NCI-H2196 (cell line): ENCODE measurements at regions not wholly inside any gene's neighbourhood (a gene's known extent, or its start where the extent isn't known, plus 50 kb on each side); places are given as distances from the start of the nearest gene placed in this dataset.

ENCODE experiments used
- DNase-seq: peaks from one replicate; lab custom pipeline; 2025; ENCODE audit not compliant: unreplicated experiment; lab: John Stamatoyannopoulos, UW

GRCh38 chr4:101596781-101597552 is 193.6 kb upstream of the BANK1 start:
- DNase-seq, result no peak

GRCh38 chr4:101594588-101594987 is 195.9 kb upstream of the BANK1 start:
- no peak for DNase-seq

DNA sequence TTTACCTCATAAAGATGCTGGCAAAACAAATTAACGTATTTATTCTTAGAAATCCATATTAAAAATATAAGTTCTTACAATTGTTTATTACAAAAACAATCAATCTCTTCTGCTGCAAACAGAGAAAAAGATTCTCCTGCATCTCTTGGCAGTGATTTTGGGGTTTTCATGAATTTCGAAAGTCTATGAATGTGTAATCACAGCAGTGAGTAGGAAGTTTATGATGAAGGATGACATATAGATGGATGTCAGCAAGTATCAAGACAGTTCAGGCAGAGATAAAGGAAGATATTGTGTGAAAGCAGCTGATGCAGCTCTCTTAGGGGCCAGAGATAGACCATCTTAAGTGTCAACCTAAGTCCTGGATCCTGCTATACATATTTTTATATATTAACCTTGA is 196.9 kb upstream of the BANK1 start:
- DNase-seq, result no peak

DNA sequence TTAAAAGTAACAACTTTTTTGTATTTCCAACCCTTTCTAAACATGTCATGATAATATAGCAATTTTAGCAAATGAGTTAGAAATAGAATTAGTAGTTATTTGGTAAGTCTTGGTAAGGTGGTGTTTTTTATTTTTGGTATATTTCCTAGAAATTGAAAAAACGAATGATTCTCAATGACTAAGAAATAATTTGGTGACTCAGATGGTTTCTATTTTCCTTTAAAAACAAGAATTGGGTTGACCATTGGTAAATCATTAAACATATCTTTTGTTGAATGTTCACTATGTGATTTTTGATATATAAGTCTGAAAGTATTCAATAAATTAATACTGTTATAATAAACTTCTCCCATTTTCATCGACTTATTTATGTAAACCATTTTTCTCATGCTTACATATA is 206.2 kb upstream of the BANK1 start:
- DNase-seq, result no peak

DNA sequence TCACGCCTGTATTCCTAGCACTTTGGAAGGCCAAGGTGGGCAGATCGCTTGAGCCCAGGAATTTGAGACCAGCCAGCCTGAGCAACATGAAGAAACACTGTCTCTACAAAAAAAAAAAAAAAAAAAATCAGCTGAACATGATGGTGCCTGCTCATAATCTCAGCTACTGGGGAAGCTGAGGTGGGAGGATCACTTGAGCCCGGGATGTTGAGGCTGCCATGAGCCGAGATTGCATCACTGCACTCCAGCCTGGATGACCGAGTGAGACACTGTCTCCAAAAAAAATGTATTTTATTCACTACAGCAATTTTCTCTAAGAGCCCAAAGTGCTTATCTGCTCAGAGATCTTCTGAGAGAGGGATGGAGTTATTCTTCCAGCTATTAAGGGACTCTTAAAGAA is 215.8 kb upstream of the PPP3CA start:
- DNase-seq, result no peak

DNA sequence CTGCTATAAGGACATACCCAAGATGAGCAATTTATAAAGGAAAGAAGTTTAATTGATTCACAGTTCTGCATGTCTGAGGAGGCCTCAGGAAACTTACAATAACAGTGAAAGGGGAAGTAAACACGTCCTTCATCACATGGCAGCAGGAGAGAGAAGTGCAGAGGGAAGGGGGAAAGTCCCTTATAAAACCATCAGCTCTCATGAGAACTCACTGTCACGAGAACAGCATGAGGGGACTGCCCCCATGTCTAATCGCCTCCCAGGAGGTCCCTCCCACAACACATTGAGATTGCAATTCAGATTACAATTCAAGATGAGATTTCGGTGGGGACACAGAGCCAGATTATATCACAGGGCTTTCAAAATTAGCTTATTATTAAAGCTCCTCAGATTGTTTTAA is 209.5 kb upstream of the PPP3CA start:
- no peak for DNase-seq

DNA sequence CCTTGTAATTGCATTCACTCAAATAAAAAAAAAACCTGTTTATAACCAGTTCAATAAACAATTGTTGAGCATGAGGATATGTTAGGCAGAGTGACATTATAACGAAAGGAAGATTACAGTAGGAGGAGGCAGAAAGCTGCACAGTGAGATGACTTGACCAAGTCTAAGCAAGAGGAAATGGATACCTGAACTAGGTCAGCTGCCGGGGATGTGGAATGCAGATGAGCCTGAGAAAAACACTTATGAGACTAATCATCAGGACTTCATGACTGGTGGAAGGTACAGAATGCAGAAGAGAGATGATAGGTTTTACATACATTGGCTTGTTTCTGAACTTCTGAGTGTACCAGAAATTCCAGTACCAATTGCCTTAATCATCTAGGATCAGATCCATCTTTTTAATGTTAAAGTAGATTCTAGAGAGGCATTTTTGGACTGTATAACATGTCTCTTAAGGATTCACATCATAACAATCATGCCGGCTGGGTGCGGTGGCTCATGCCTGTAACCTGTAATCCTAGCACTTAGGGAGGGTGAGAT is 208.1 kb upstream of the PPP3CA start:
- DNase-seq, result no peak

- DNase-seq, result no peak
Measured at GRCh38 chr4:101540336-101540735, 193.0 kb upstream of the PPP3CA start.

- no peak for DNase-seq
Measured at GRCh38 chr4:101528526-101528925, 181.2 kb upstream of the PPP3CA start.

DNA sequence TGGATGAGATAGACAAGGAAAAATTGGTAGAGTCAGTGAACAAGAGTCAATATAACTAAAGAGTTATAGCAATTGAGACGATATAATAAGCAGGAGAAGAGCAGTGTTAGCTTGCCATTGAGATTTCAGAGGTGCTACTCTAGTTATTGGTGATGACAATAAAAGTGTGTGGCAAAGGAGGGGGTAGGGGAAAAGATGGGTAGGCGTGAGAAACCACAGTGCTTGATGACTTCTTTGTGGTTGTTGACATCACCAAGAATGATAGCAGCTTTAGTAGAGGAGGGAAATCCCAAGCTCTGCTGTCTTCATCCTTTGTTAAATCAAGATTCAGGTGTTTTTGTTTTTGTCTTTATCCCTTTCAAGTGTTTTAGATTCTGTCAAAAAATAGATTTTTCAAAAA is 179.9 kb upstream of the PPP3CA start:
- DNase-seq, result no peak

GRCh38 chr4:101515566-101515965 is 168.2 kb upstream of the PPP3CA start:
- DNase-seq, result no peak

DNA sequence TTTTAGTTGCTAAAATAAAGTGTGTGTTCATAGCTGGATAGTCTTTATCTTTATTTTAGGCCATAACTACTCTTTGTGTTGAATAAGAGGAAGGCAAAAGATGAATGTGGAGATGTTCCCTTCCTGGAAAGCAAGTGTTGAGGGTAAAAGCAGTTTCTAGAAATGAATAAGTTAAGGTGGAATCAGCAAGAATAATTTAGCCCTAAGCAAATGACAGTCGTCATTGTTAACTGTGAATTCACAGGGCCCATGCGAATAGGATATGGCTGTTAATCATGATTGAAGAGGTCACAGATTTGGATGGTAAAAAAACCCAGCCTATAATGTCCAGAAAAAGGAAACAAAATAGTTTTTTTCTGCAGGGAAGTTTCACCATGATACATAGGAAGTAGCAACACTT is 167.8 kb upstream of the PPP3CA start:
- no peak for DNase-seq

GRCh38 chr4:101512416-101512815 is 165.1 kb upstream of the PPP3CA start:
- no peak for DNase-seq

- no peak for DNase-seq
Measured at GRCh38 chr4:101501421-101501820, 154.1 kb upstream of the PPP3CA start.

GRCh38 chr4:101500742-101501141 is 153.4 kb upstream of the PPP3CA start:
- DNase-seq, result no peak

DNA sequence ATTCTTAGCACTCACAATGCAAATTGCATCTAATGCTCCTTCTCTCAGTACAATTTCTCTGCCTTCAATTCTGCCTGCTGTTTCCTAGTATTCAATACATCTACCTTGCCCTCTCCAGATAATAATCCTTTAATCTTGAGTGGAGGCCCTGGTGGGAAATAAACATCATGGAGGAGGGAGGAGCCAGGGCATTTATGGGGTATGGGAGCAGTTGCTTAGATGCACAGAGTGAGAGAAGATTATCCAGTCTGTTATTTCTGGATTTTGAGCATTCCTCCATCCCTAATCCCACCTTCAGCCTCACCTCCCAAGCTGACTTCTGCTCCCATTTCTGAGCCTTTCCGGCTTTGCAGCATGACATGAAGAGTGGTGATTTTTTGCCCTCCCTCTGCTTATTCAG is 127.9 kb upstream of the PPP3CA start:
- DNase-seq, result no peak

DNA sequence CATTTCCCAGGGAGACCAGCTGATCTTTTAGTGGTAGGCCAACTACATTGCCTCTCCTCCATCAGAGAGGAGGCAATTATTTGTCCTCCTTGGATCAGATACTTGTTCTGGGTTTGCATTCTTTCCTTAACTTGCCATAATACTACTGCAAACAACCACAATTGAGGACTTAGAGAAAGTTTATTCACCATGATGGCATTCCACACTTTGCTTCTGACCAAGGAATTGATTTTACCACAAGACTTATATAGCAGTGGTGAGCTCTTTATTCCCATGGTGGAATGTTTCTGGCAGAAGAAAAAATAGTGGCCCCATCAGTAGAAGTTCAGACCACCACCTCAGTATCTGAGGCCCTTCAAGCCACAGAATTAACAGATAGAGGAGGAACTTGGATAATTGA is 123.9 kb upstream of the PPP3CA start:
- DNase-seq, result no peak

- DNase-seq, result no peak
Measured at GRCh38 chr4:101464596-101464995, 117.3 kb upstream of the PPP3CA start.

DNA sequence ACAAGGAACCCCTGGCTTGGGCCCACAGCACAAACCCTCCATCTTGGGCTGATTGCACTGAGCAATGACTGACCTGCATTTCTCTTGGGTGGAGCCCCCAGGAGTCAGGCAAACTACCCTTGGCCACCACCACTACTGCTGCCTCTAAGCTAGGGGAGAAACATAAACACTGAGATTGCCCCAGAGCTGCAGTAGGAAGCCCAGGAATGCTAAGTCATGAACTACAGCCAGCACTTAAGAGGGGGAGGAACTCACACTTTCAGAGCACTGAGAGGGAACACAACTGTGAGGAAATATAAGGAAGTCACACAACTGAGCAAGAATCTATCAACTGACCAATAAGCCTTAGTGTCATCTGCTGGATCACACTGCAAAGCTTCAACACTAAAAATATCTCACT is 111.6 kb upstream of the PPP3CA start:
- DNase-seq, result no peak

- DNase-seq, result no peak
Measured at GRCh38 chr4:101458473-101458872, 111.1 kb upstream of the PPP3CA start.

DNA sequence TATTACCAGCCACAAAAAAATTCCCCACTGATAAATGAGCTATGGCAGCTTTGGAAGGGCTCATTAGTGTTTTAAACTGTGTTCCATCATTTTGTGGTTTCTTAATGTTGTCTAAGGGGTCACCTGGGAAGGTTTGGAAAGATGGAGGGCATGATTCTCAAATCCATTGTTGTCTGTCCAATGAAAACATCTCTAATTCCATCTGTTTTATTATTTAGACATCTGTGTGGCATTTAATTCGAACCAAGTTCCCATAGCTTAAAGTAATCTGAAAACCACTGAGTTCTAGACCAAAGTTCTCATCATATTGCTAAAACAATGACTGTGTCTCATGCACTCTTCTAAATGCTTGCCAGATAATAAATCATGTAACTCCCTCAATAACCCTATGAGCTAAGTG is 103.8 kb upstream of the PPP3CA start:
- no peak for DNase-seq

GRCh38 chr4:101441446-101441845 is 94.1 kb upstream of the PPP3CA start:
- no peak for DNase-seq

GRCh38 chr4:101439926-101440325 is 92.6 kb upstream of the PPP3CA start:
- DNase-seq, result no peak
